ENCODE measurements at regions not wholly inside any gene's neighbourhood (a gene's known extent, or its start where the extent isn't known, plus 50 kb on each side); places are given as distances from the start of the nearest gene placed in this dataset.

DNA sequence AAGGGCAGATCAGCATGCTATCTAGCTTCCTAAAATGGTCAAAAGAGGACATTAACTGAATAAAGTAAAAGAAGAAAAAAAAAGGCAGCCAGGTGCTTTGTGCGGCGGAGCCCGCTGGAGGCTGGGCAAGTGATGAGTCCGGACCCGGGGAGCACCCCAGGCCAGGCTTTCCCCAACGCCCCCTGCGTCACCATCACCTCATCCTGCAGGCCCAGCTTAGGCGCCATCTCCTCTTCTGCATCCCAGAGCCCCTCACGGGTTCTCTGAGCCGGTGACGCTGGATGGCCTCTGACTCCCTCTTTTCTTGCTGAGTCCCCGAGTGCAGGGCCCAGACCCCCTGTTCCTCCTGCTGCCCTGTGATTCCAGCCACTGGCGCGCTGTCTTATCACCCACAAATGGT, 250.1 kb downstream of the TBXT start:
- H4K8ac ChIP-seq (ENCODE audit: low read depth in 2 of 2, low read length in 2 of 2): no peak overlapping the region
- no peak overlapping the region for H3K4me2 ChIP-seq (ENCODE audit: low read depth, low read length)
- BruUV-seq (replicated peaks): no TSS peak
- H3K27ac ChIP-seq (ENCODE audit: insufficient read depth, low read length): no peak overlapping the region
- TF ChIP-seq BHLHE40 (IDR thresholded peaks at IDR 0.05; ENCODE audit: low read depth, low read length): no peak
- no peak for TF ChIP-seq RCOR1 (IDR thresholded peaks at IDR 0.05; ENCODE audit: insufficient replicate concordance, low read length)
- no peak overlapping the region for H2BK15ac ChIP-seq (ENCODE audit: low read depth, low read length)
- no peak for ATAC-seq (ENCODE audit: low read depth)
- no peaks in the 10 kb centered on the region for H3K9me3 ChIP-seq (ENCODE audit: control insufficient read depth, insufficient read depth, low read length)
- no peak overlapping the region for H3K23ac ChIP-seq (ENCODE audit: low read depth, low read length)
- H2BK5ac ChIP-seq (ENCODE audit: low read depth, low read length, poor library complexity, severe bottlenecking): no peak overlapping the region
- H2BK20ac ChIP-seq (ENCODE audit: low read depth, low read length): no peak overlapping the region
- dilution Hi-C loops (cut with HindIII; ENCODE audit: low sequenced_read_pairs, unreplicated experiment) (no loop called here), in situ Hi-C loops (cut with MboI; ENCODE audit: low sequenced_read_pairs) (no loop called here), intact Hi-C loops (cut with micrococcal nuclease) (no loop called here)
- no peak overlapping the region for H2AK9ac ChIP-seq (replicated peaks; ENCODE audit: low read depth, low read length, poor library complexity)
- no peak overlapping the region for H3K4me3 ChIP-seq (ENCODE audit: insufficient read depth, low read depth, low read length)
- no peak overlapping the region for H2AK5ac ChIP-seq (ENCODE audit: low read depth, low read length)
- H3K56ac ChIP-seq (ENCODE audit: extremely low read depth, insufficient read depth, low read length): no peak overlapping the region
- no peak overlapping the region for H4K5ac ChIP-seq (ENCODE audit: low read depth, low read length)
- no peak overlapping the region for H3K18ac ChIP-seq (ENCODE audit: low read depth, low read length)
- H3K4ac ChIP-seq (ENCODE audit: low read depth, low read length): no peak overlapping the region
- H4K91ac ChIP-seq (ENCODE audit: insufficient read depth, low read depth, low read length): no peak overlapping the region
- no peaks in the 10 kb centered on the region for H3K27me3 ChIP-seq (ENCODE audit: control insufficient read depth, insufficient read depth, low read length)
- no peak overlapping the region for H2BK120ac ChIP-seq (ENCODE audit: low read depth, low read length)
- H3K9me1 ChIP-seq (ENCODE audit: insufficient read depth, low read length): peaks cover 4% of the 10 kb centered on the region; the same call in 1 of the 2 replicates
- no peak for DNase-seq
- H3K79me1 ChIP-seq (ENCODE audit: low read depth in 1 of 2, low read length in 2 of 2): 0 out of 4 replicates have a peak, but pooled peaks cover 0 to 4% of the 10 kb centered on the region in 2 experiments
- no peak overlapping the region for H3K14ac ChIP-seq (replicated peaks; ENCODE audit: low read depth, low read length)
- no peak overlapping the region for H2AFZ ChIP-seq (replicated peaks; ENCODE audit: low read length, poor library complexity)
- whole genome bisulfite sequencing, 2 experiments (ENCODE audit: extremely low coverage in 2 of 2, insufficient read length in 1 of 2): no CpG with 5 or more reads among the region's 14 CpGs
- ChIA-PET CTCF (no interaction called here), POLR2A (ENCODE audit: unreplicated experiment) (no interaction called here)
- no peaks in the 10 kb centered on the region; the same call in 1 of the 2 replicates for H4K20me1 ChIP-seq (ENCODE audit: insufficient read depth, low read length)
- H3K4me1 ChIP-seq (ENCODE audit: control insufficient read depth, insufficient read depth, low read length): peaks cover 12% of the 10 kb centered on the region
- H3K36me3 ChIP-seq (ENCODE audit: control insufficient read depth, insufficient read depth, low read length): peaks cover 3% of the 10 kb centered on the region; the same call in 1 of the 2 replicates
- no peak overlapping the region for H3K9ac ChIP-seq (ENCODE audit: low read depth, low read length)
